ENCODE measurements at regions not wholly inside any gene's neighbourhood (a gene's known extent, or its start where the extent isn't known, plus 50 kb on each side); places are given as distances from the start of the nearest gene placed in this dataset.
"Not testable (repeated sequence)": the region's sequence is repeated elsewhere in the genome, so short reads cannot be mapped to it uniquely, and the experiment has no call there.

DNA sequence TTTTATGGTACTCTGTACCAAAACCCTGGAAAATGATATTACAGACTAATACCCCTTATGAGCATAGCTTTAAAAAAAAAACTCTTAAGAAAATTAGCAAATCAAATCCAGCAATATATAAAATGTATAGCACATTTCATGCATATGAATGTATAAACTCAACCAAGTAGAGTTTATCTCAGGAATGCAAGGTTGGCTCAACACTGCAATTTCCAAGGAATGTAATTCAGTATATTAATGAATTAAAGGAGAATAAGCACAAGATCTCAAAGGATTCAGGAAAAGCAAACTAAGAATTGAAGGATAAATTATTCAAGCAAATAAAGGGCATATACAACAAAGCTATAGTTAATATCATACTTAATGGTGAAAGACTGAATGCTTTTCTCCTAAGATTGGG lies 61.9 kb upstream of the RPL38 start:
- no peaks in the 10 kb centered on the region for H3K79me2 ChIP-seq (ENCODE audit: low read depth)
- H2AFZ ChIP-seq (replicated peaks), result no peak overlapping the region
- no peak overlapping the region for H3K9ac ChIP-seq
- Mint-ChIP-seq H3K4me1 (peaks cover 8% of the 10 kb centered on the region), H3K36me3 (peaks cover 1% of the 10 kb centered on the region), H3K9me3 (peaks cover 45% of the 10 kb centered on the region), H3K27ac (no peak overlapping the region), H3K4me3 (no peak overlapping the region), H3K27me3 (ENCODE audit: insufficient read depth, low read depth) (peaks cover 11% of the 10 kb centered on the region)
- H3K36me3 ChIP-seq, result peaks cover 5% of the 10 kb centered on the region
- H3K4me2 ChIP-seq, result no peak overlapping the region
- H3K27ac ChIP-seq, result no peak overlapping the region
- H3K9me3 ChIP-seq (ENCODE audit: low read depth), result peaks cover 16% of the 10 kb centered on the region
- no peak overlapping the region for H3K4me3 ChIP-seq
- H3K4me1 ChIP-seq, result peaks cover 18% of the 10 kb centered on the region
- DNase-seq (ENCODE audit: low spot score), result no peak
- H4K20me1 ChIP-seq (ENCODE audit: low read depth), result no peaks in the 10 kb centered on the region
- peaks cover 10% of the 10 kb centered on the region for H3F3A ChIP-seq (ENCODE audit: low read depth)
- no peaks in the 10 kb centered on the region for H3K27me3 ChIP-seq
- no peak for TF ChIP-seq EZH2phosphoT487 (IDR thresholded peaks at IDR 0.05)
- no peak for TF ChIP-seq EZH2 (IDR thresholded peaks at IDR 0.05)
- TF ChIP-seq, protein P1, sequence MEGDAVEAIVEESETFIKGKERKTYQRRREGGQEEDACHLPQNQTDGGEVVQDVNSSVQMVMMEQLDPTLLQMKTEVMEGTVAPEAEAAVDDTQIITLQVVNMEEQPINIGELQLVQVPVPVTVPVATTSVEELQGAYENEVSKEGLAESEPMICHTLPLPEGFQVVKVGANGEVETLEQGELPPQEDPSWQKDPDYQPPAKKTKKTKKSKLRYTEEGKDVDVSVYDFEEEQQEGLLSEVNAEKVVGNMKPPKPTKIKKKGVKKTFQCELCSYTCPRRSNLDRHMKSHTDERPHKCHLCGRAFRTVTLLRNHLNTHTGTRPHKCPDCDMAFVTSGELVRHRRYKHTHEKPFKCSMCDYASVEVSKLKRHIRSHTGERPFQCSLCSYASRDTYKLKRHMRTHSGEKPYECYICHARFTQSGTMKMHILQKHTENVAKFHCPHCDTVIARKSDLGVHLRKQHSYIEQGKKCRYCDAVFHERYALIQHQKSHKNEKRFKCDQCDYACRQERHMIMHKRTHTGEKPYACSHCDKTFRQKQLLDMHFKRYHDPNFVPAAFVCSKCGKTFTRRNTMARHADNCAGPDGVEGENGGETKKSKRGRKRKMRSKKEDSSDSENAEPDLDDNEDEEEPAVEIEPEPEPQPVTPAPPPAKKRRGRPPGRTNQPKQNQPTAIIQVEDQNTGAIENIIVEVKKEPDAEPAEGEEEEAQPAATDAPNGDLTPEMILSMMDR (IDR thresholded peaks at IDR 0.05), result no peak

GRCh38 chr17:74143318-74143717 lies 60.2 kb upstream of the RPL38 start:
- not testable (repeated sequence) for H3K4me2 ChIP-seq; H3K27ac Mint-ChIP-seq; H3K79me2 ChIP-seq (ENCODE audit: low read depth); H3K9ac ChIP-seq; H3K27me3 Mint-ChIP-seq (ENCODE audit: insufficient read depth, low read depth); H2AFZ ChIP-seq (replicated peaks); DNase-seq (ENCODE audit: low spot score); H3K36me3 ChIP-seq; H3K4me1 Mint-ChIP-seq; H3K27me3 ChIP-seq; H3K36me3 Mint-ChIP-seq; H3K27ac ChIP-seq; H3K4me3 Mint-ChIP-seq; H3K4me1 ChIP-seq; H3K4me3 ChIP-seq; H3F3A ChIP-seq (ENCODE audit: low read depth); H4K20me1 ChIP-seq (ENCODE audit: low read depth)
- H3K9me3 ChIP-seq (ENCODE audit: low read depth), result peaks cover 16% of the 10 kb centered on the region
- peaks cover 40% of the 10 kb centered on the region for H3K9me3 Mint-ChIP-seq

DNA sequence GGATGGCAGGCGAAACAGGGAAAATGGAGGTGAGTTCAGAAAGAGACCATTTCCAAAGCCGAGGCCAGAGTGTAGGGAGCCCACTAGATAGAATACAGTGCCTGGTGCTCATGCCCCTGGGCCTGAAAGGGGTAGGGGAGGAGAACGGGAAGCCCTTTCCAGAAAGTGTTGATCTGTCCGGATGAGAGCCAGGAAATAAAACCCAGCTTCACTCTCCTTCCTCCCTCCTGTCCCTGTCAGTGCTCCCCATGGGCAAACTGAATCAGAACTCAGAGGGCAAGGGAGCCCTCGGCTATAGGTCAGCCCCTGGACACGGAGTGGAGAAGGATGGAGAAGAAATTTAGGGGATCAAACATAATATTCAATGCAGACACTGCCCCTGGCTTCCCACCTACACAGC lies 57.7 kb upstream of the RPL38 start:
- H3K9me3 ChIP-seq (ENCODE audit: low read depth), result peaks cover 10% of the 10 kb centered on the region

DNA sequence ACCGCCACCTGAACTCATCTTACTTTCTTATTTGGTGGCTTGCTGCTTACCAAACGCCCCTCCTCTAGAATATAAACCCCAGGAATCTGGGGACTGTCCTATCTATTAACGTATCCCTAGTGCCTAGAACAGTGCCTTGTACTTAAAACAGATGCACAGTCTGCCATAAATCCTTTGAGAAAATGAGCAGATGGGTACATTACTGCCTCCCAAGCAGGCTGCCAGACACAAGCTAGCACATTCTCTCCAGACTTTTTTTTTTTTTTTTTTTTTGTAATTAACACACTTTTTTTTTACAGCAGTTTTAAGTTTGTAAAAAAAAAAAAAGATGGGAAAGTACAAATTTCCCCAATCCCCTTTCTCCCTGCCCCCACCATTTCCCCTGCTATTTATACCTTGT lies 57.3 kb upstream of the RPL38 start:
- Histone ChIP-seq H3K79me2 (ENCODE audit: low read depth) (no peaks in the 10 kb centered on the region), H3K4me1 (peaks cover 8% of the 10 kb centered on the region), H3K27ac (no peak overlapping the region), H2AFZ (replicated peaks) (no peak overlapping the region), H3K36me3 (peaks cover 5% of the 10 kb centered on the region), H3F3A (ENCODE audit: low read depth) (no peaks in the 10 kb centered on the region), H4K20me1 (ENCODE audit: low read depth) (no peaks in the 10 kb centered on the region), H3K27me3 (no peaks in the 10 kb centered on the region), H3K4me2 (no peak overlapping the region), H3K4me3 (no peak overlapping the region), H3K9me3 (ENCODE audit: low read depth) (peaks cover 8% of the 10 kb centered on the region), H3K9ac (no peak overlapping the region)
- no peak overlapping the region for H3K4me3 Mint-ChIP-seq
- no peak for DNase-seq (ENCODE audit: low spot score)
- peaks cover 5% of the 10 kb centered on the region for H3K27me3 Mint-ChIP-seq (ENCODE audit: insufficient read depth, low read depth)
- no peaks in the 10 kb centered on the region for H3K4me1 Mint-ChIP-seq
- peaks cover 24% of the 10 kb centered on the region for H3K9me3 Mint-ChIP-seq
- no peaks in the 10 kb centered on the region for H3K36me3 Mint-ChIP-seq
- H3K27ac Mint-ChIP-seq, result no peak overlapping the region
- TF ChIP-seq, protein P1 (IDR thresholded peaks at IDR 0.05), result no peak
- TF ChIP-seq EZH2 (IDR thresholded peaks at IDR 0.05), result no peak
- TF ChIP-seq EZH2phosphoT487 (IDR thresholded peaks at IDR 0.05), result no peak

More for the DNA sequence above, 57.7 kb upstream of the RPL38 start:
- DNase-seq (ENCODE audit: low spot score), result no peak
- no peaks in the 10 kb centered on the region for H3K79me2 ChIP-seq (ENCODE audit: low read depth)
- no peak overlapping the region for H3K4me3 ChIP-seq
- H3K27me3 Mint-ChIP-seq (ENCODE audit: insufficient read depth, low read depth), result peaks cover 6% of the 10 kb centered on the region
- peaks cover 8% of the 10 kb centered on the region for H3K4me1 ChIP-seq
- H3K4me2 ChIP-seq, result no peak overlapping the region
- H2AFZ ChIP-seq (replicated peaks), result peak overlapping the region; percentile 96
- no peak overlapping the region for H3K27ac Mint-ChIP-seq
- H3K4me1 Mint-ChIP-seq, result no peaks in the 10 kb centered on the region
- no peaks in the 10 kb centered on the region for H3F3A ChIP-seq (ENCODE audit: low read depth)
- no peak overlapping the region for H3K27ac ChIP-seq
- no peak overlapping the region for H3K4me3 Mint-ChIP-seq
- no peaks in the 10 kb centered on the region for H3K27me3 ChIP-seq
- H3K36me3 Mint-ChIP-seq, result no peaks in the 10 kb centered on the region
- peaks cover 5% of the 10 kb centered on the region for H3K36me3 ChIP-seq
- H3K9me3 Mint-ChIP-seq, result peaks cover 25% of the 10 kb centered on the region
- no peaks in the 10 kb centered on the region for H4K20me1 ChIP-seq (ENCODE audit: low read depth)
- no peak overlapping the region for H3K9ac ChIP-seq
- TF ChIP-seq EZH2 (IDR thresholded peaks at IDR 0.05) (no peak), EZH2phosphoT487 (IDR thresholded peaks at IDR 0.05) (no peak)
- TF ChIP-seq, protein P1 (IDR thresholded peaks at IDR 0.05), result no peak

All from neural progenitor cell (in vitro differentiated cells).